Astrocyte (in vitro differentiated cells and primary cell): ENCODE measurements at regions not wholly inside any gene's neighbourhood (a gene's known extent, or its start where the extent isn't known, plus 50 kb on each side); places are given as distances from the start of the nearest gene placed in this dataset.

Experiments
- DNase-seq: peaks from one replicate; pipeline ENCODE4 v3.0.0-alpha.2; 2010; ENCODE audit warnings: low read depth
- FAIRE-seq: peaks from 2 replicates; lab custom pipeline; 2011; peaks lifted over from hg19 to GRCh38; lab: Jason Lieb, UNC
- H2AFZ ChIP-seq: 2 replicates; pipeline ENCODE4 v1.6.0; 2012; ENCODE audit warnings: low read depth, low read length, inconsistent platforms
- H3K27ac ChIP-seq: 2 replicates; pipeline ENCODE4 v1.5.1; 2011; ENCODE audit warnings: low read depth, low read length, inconsistent platforms
- H3K27me3 ChIP-seq: 2 replicates; pipeline ENCODE4 v1.6.0; 2011; ENCODE audit warnings: low read length, inconsistent platforms; ENCODE audit not compliant: insufficient read depth
- H3K36me3 ChIP-seq: 2 replicates; pipeline ENCODE4 v1.5.1; 2011; ENCODE audit warnings: low read length, inconsistent platforms; ENCODE audit not compliant: insufficient read depth
- H3K4me1 ChIP-seq: 2 replicates; pipeline ENCODE4 v1.5.1; 2011; ENCODE audit warnings: low read length, inconsistent platforms; ENCODE audit not compliant: insufficient read depth
- H3K4me2 ChIP-seq: 2 replicates; pipeline ENCODE4 v1.6.0; 2012; ENCODE audit warnings: low read length, inconsistent platforms
- H3K4me3 ChIP-seq: 2 replicates; pipeline ENCODE4 v1.5.1; 2011; ENCODE audit warnings: low read depth, mild to moderate bottlenecking, low read length, inconsistent platforms; ENCODE audit not compliant: insufficient read depth
- H3K79me2 ChIP-seq: 2 replicates; pipeline ENCODE4 v1.6.0; 2012; ENCODE audit warnings: mild to moderate bottlenecking, low read length, inconsistent platforms; ENCODE audit not compliant: insufficient read depth
- H3K9ac ChIP-seq: 2 replicates; pipeline ENCODE4 v1.6.0; 2012; ENCODE audit warnings: mild to moderate bottlenecking, low read length, inconsistent platforms
- H3K9me3 ChIP-seq: 2 replicates; pipeline ENCODE4 v1.5.1; 2012; ENCODE audit warnings: low read depth, mild to moderate bottlenecking, low read length, inconsistent platforms; ENCODE audit not compliant: insufficient read depth
- H4K20me1 ChIP-seq: 2 replicates; pipeline ENCODE4 v1.6.0; 2012; ENCODE audit warnings: low read length, inconsistent platforms; ENCODE audit not compliant: insufficient read depth
- H3K27ac Mint-ChIP-seq: one replicate; pipeline ENCODE4 v1.8.0; 2021; ENCODE audit warnings: mild to moderate bottlenecking, mixed read lengths; ENCODE audit not compliant: unreplicated experiment
- H3K27me3 Mint-ChIP-seq: one replicate; pipeline ENCODE4 v1.8.0; 2021; ENCODE audit warnings: low read depth, mixed read lengths; ENCODE audit not compliant: unreplicated experiment
- H3K36me3 Mint-ChIP-seq: one replicate; pipeline ENCODE4 v1.8.0; 2021; ENCODE audit warnings: low read depth, mixed read lengths; ENCODE audit not compliant: unreplicated experiment
- H3K4me1 Mint-ChIP-seq: one replicate; pipeline ENCODE4 v1.8.0; 2021; ENCODE audit warnings: low read depth, mixed read lengths; ENCODE audit not compliant: unreplicated experiment
- H3K4me3 Mint-ChIP-seq: one replicate; pipeline ENCODE4 v1.8.0; 2021; ENCODE audit warnings: mild to moderate bottlenecking, moderate library complexity, mixed read lengths; ENCODE audit not compliant: unreplicated experiment
- H3K9me3 Mint-ChIP-seq: one replicate; pipeline ENCODE4 v1.8.0; 2021; ENCODE audit warnings: mild to moderate bottlenecking, mixed read lengths; ENCODE audit not compliant: unreplicated experiment
- EZH2 ChIP-seq: IDR thresholded peaks from 2 replicates; pipeline ENCODE4 v1.6.1; 2012; ENCODE audit warnings: mild to moderate bottlenecking, low read length, inconsistent platforms; ENCODE audit not compliant: insufficient read depth
- TF ChIP-seq, protein P1 (sequence below): IDR thresholded peaks from 2 replicates; pipeline ENCODE4 v1.5.1; 2011; ENCODE audit warnings: low read depth, mild to moderate bottlenecking, inconsistent platforms, low read length, moderate library complexity; ENCODE audit not compliant: insufficient read depth

GRCh38 chr2:134183679-134184078, 70.2 kb upstream of the MGAT5 start:
- Histone ChIP-seq H3K27me3 (no peaks in the 10 kb centered on the region), H2AFZ (no peak overlapping the region), H3K4me2 (no peak overlapping the region), H4K20me1 (peaks cover 31% of the 10 kb centered on the region), H3K4me1 (no peaks in the 10 kb centered on the region), H3K9ac (no peak overlapping the region), H3K4me3 (no peak overlapping the region), H3K27ac (no peak overlapping the region), H3K9me3 (no peaks in the 10 kb centered on the region), H3K36me3 (no peaks in the 10 kb centered on the region), H3K79me2 (peaks cover 19% of the 10 kb centered on the region)
- no peak overlapping the region for H3K27ac Mint-ChIP-seq
- peaks cover 12% of the 10 kb centered on the region for H3K36me3 Mint-ChIP-seq
- H3K27me3 Mint-ChIP-seq = no peaks in the 10 kb centered on the region
- DNase-seq = no peak
- peaks cover 3% of the 10 kb centered on the region for H3K4me1 Mint-ChIP-seq
- H3K9me3 Mint-ChIP-seq = no peaks in the 10 kb centered on the region
- H3K4me3 Mint-ChIP-seq = no peak overlapping the region
- no peak for TF ChIP-seq EZH2
- TF ChIP-seq, protein P1, sequence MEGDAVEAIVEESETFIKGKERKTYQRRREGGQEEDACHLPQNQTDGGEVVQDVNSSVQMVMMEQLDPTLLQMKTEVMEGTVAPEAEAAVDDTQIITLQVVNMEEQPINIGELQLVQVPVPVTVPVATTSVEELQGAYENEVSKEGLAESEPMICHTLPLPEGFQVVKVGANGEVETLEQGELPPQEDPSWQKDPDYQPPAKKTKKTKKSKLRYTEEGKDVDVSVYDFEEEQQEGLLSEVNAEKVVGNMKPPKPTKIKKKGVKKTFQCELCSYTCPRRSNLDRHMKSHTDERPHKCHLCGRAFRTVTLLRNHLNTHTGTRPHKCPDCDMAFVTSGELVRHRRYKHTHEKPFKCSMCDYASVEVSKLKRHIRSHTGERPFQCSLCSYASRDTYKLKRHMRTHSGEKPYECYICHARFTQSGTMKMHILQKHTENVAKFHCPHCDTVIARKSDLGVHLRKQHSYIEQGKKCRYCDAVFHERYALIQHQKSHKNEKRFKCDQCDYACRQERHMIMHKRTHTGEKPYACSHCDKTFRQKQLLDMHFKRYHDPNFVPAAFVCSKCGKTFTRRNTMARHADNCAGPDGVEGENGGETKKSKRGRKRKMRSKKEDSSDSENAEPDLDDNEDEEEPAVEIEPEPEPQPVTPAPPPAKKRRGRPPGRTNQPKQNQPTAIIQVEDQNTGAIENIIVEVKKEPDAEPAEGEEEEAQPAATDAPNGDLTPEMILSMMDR = no peak
- no peak for FAIRE-seq

DNA sequence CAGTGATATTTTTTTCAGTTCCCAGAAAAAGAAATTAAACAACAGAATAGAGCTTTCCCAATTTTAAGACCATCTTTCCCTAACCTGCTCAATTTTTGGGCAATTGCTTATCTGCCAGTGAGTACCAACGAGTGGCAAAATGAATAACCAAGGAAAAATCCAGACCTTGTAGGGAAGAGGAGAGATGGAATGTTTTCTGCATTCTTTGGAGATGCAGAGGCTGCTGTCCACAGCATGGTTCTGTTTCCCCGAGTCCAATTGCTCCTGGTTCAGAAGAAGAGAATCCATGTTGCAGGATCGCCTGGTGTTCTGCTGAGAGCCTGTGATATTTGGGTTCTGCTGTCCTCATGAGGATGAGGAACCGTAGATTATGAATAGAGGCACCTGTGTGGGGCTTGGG, 68.2 kb upstream of the MGAT5 start:
- no peak for DNase-seq
- Histone ChIP-seq H4K20me1 (peaks cover 42% of the 10 kb centered on the region), H3K4me3 (no peak overlapping the region), H2AFZ (no peak overlapping the region), H3K4me1 (no peaks in the 10 kb centered on the region), H3K79me2 (peaks cover 19% of the 10 kb centered on the region), H3K4me2 (no peak overlapping the region), H3K27ac (no peak overlapping the region), H3K36me3 (no peaks in the 10 kb centered on the region), H3K9ac (no peak overlapping the region), H3K9me3 (no peaks in the 10 kb centered on the region), H3K27me3 (no peaks in the 10 kb centered on the region)
- Mint-ChIP-seq H3K27me3 (no peaks in the 10 kb centered on the region), H3K4me3 (no peak overlapping the region), H3K36me3 (peaks cover 9% of the 10 kb centered on the region), H3K27ac (no peak overlapping the region), H3K9me3 (no peaks in the 10 kb centered on the region), H3K4me1 (peaks cover 11% of the 10 kb centered on the region)
- no peak for FAIRE-seq
- no peak for TF ChIP-seq EZH2
- TF ChIP-seq, protein P1 = no peak

DNA sequence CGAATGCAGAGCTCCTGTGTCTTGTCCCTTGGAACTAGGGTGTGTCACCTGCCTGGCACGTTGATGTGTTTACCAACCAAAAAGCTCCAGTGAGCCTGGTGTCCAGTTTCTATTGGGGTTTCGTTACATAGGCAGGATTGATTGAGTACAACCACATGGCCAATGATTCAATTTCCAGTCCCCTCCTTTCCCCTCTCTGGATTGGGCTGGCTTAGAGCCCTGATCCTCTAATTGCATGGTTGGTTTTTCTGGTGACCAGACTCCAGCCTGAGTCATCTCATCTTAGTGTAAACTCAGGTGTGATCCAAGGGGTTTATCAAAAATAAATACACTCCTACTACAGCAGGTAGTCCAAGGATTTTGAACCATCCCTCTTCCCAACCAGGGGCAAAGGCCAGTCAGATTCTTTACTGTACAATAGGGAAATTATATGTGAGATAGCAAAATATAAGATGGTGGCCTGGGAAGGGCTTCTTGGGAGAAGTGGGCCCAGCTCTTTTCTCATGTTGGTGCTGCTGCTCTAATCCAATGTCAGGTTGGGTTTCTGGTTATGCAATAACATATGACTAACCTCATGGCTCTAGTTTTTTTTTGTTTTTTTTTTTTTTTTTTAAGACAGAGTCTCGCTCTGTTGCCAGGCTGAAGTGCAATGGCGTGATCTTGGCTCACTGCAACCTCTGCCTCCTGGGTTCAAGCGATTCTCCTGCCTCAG, 64.7 kb upstream of the MGAT5 start:
- Histone ChIP-seq H3K4me1 (peaks cover 4% of the 10 kb centered on the region), H2AFZ (no peak overlapping the region), H3K27ac (no peak overlapping the region), H3K4me3 (no peak overlapping the region), H3K27me3 (no peaks in the 10 kb centered on the region), H3K9me3 (no peaks in the 10 kb centered on the region), H3K4me2 (no peak overlapping the region), H3K9ac (no peak overlapping the region), H4K20me1 (peaks cover 50% of the 10 kb centered on the region), H3K36me3 (no peaks in the 10 kb centered on the region), H3K79me2 (peaks cover 29% of the 10 kb centered on the region)
- Mint-ChIP-seq H3K27me3 (no peaks in the 10 kb centered on the region), H3K9me3 (no peaks in the 10 kb centered on the region), H3K4me1 (peaks cover 13% of the 10 kb centered on the region), H3K36me3 (peaks cover 11% of the 10 kb centered on the region), H3K27ac (no peak overlapping the region), H3K4me3 (no peak overlapping the region)
- DNase-seq (peak; percentile 37), FAIRE-seq (no peak)
- TF ChIP-seq, protein P1 = no peak
- no peak for TF ChIP-seq EZH2
